IMR-90 (cell line): ENCODE measurements at regions not wholly inside any gene's neighbourhood (a gene's known extent, or its start where the extent isn't known, plus 50 kb on each side); places are given as distances from the start of the nearest gene placed in this dataset.
A peak's percentile ranks its signal among the peaks of the same experiment; 100 is the strongest.

Experiments
- ATAC-seq: fragments of 200-7000 bp; cut with Tn5 transposase; 2 replicates; pipeline ENCODE4 v1.9.1; 2020; ENCODE audit warnings: low read depth, mild to moderate bottlenecking, moderate library complexity
- BruUV-seq: library from RNA; stranded (reverse); fragments of 400-500 nt; replicated peaks from 2 replicates; lab custom pipeline; 2021; lab: Mats Ljungman, UMichigan
- CTCF ChIA-PET: fragments of 300-600 bp; formaldehyde crosslinking; extraction: SDS; loops from one replicate; lab custom pipeline; 2021; ENCODE audit warnings: antibody characterized with exemption; lab: Yijun Ruan, JAX
- POLR2A ChIA-PET: fragments of 300-600 bp; sonication (Branson Sonifier 250); formaldehyde crosslinking; loops from one replicate; lab custom pipeline; 2022; ENCODE audit warnings: antibody characterized with exemption; ENCODE audit not compliant: unreplicated experiment; lab: Charles Lee
- DNase-seq: peaks from one replicate; pipeline ENCODE4 v3.0.0; 2013
- H2AFZ ChIP-seq: replicated peaks from 2 replicates; pipeline ENCODE3; 2013; ENCODE audit warnings: low read length, mild to moderate bottlenecking; ENCODE audit not compliant: poor library complexity
- H2AK5ac ChIP-seq: 2 replicates; pipeline ENCODE4 v1.6.1; 2013; ENCODE audit warnings: low read depth, low read length, inconsistent platforms
- H2AK9ac ChIP-seq: replicated peaks from 2 replicates; pipeline ENCODE3; 2013; ENCODE audit warnings: mild to moderate bottlenecking, low read depth, low read length, moderate library complexity; ENCODE audit not compliant: poor library complexity
- H2BK120ac ChIP-seq: 2 replicates; pipeline ENCODE4 v1.6.1; 2013; ENCODE audit warnings: low read depth, low read length, inconsistent platforms
- H2BK15ac ChIP-seq: 3 replicates; pipeline ENCODE4 v1.6.1; 2013; ENCODE audit warnings: low read depth, low read length, inconsistent platforms
- H2BK20ac ChIP-seq: 2 replicates; pipeline ENCODE4 v1.6.1; 2013; ENCODE audit warnings: low read depth, mild to moderate bottlenecking, inconsistent platforms, low read length, moderate library complexity
- H2BK5ac ChIP-seq: 2 replicates; pipeline ENCODE4 v1.6.1; 2013; ENCODE audit warnings: mild to moderate bottlenecking, low read depth, low read length, inconsistent platforms; ENCODE audit not compliant: poor library complexity, severe bottlenecking
- H3K14ac ChIP-seq: replicated peaks from 2 replicates; pipeline ENCODE4 v1.6.1; 2013; ENCODE audit warnings: low read depth, low read length, inconsistent platforms
- H3K18ac ChIP-seq: 2 replicates; pipeline ENCODE4 v1.6.1; 2013; ENCODE audit warnings: low read depth, low read length, control low read depth
- H3K23ac ChIP-seq: 2 replicates; pipeline ENCODE4 v1.6.1; 2013; ENCODE audit warnings: low read depth, low read length, inconsistent platforms
- H3K27ac ChIP-seq: 2 replicates; pipeline ENCODE4 v1.5.1; 2013; ENCODE audit warnings: mild to moderate bottlenecking, control low read depth, low read length; ENCODE audit not compliant: insufficient read depth
- H3K27me3 ChIP-seq: 2 replicates; pipeline ENCODE4 v1.6.1; 2013; ENCODE audit warnings: low read length; ENCODE audit not compliant: control insufficient read depth, insufficient read depth
- H3K36me3 ChIP-seq: 2 replicates; pipeline ENCODE4 v1.6.1; 2013; ENCODE audit warnings: low read length, mixed read lengths; ENCODE audit not compliant: control insufficient read depth, insufficient read depth
- H3K4ac ChIP-seq: 2 replicates; pipeline ENCODE4 v1.6.1; 2013; ENCODE audit warnings: low read depth, low read length, inconsistent platforms
- H3K4me1 ChIP-seq: 2 replicates; pipeline ENCODE4 v1.6.1; 2013; ENCODE audit warnings: low read length, mixed read lengths; ENCODE audit not compliant: control insufficient read depth, insufficient read depth
- H3K4me2 ChIP-seq: 2 replicates; pipeline ENCODE4 v1.6.1; 2013; ENCODE audit warnings: low read depth, mild to moderate bottlenecking, control low read depth, low read length, moderate library complexity
- H3K4me3 ChIP-seq: 2 replicates; pipeline ENCODE4 v1.5.1; 2013; ENCODE audit warnings: low read depth, mild to moderate bottlenecking, control low read depth, low read length, moderate library complexity; ENCODE audit not compliant: insufficient read depth
- H3K56ac ChIP-seq: 2 replicates; pipeline ENCODE4 v1.6.1; 2013; ENCODE audit warnings: low read length, inconsistent platforms; ENCODE audit not compliant: insufficient read depth; ENCODE audit errors: extremely low read depth
- H3K79me1 ChIP-seq, 2 experiments: 2 replicates each; pipeline ENCODE4 v1.6.1; 2013; ENCODE audit warnings: low read length in 2 of 2, inconsistent platforms in 1 of 2, low read depth in 1 of 2
- H3K9ac ChIP-seq: 2 replicates; pipeline ENCODE4 v1.6.1; 2013; ENCODE audit warnings: low read depth, low read length, control low read depth
- H3K9me1 ChIP-seq: 2 replicates; pipeline ENCODE4 v1.6.1; 2013; ENCODE audit warnings: low read length, inconsistent platforms; ENCODE audit not compliant: insufficient read depth
- H3K9me3 ChIP-seq: 2 replicates; pipeline ENCODE4 v1.6.1; 2013; ENCODE audit warnings: low read length; ENCODE audit not compliant: control insufficient read depth, insufficient read depth
- H4K20me1 ChIP-seq: 2 replicates; pipeline ENCODE4 v1.6.1; 2013; ENCODE audit warnings: low read length, inconsistent platforms; ENCODE audit not compliant: insufficient read depth
- H4K5ac ChIP-seq: 2 replicates; pipeline ENCODE4 v1.6.1; 2013; ENCODE audit warnings: mild to moderate bottlenecking, low read depth, low read length, control low read depth
- H4K8ac ChIP-seq, 2 experiments: 2 replicates each; pipeline ENCODE4 v1.6.1; 2013; ENCODE audit warnings: low read depth in 2 of 2, low read length in 2 of 2, control low read depth in 1 of 2, inconsistent platforms in 1 of 2
- H4K91ac ChIP-seq: 2 replicates; pipeline ENCODE4 v1.6.1; 2013; ENCODE audit warnings: low read depth, low read length, inconsistent platforms; ENCODE audit not compliant: insufficient read depth
- FOS ChIP-seq: fragments of 150-350 bp; IDR thresholded peaks from 2 replicates; pipeline ENCODE4 v1.6.1; 2016; ENCODE audit warnings: low read depth, low read length
- WGBS, 2 experiments: methylation state at CpG; one replicate each; pipeline versions ENCODE4 v1.1.5 to v1.1.7; 2013; ENCODE audit warnings: missing lambda C conversion rate in 2 of 2; ENCODE audit not compliant: insufficient read length in 1 of 2; ENCODE audit errors: extremely low coverage in 2 of 2; 5-methylcytosine and 5-hydroxymethylcytosine counted together
- dilution Hi-C: fragments of 300-500 bp; cut with HindIII; formaldehyde crosslinking; loops from one replicate; pipeline ENCODE4 v1.14.3; 2018; ENCODE audit warnings: low sequenced_read_pairs; ENCODE audit not compliant: unreplicated experiment
- in situ Hi-C: fragments of 300-500 bp; cut with MboI; formaldehyde crosslinking; loops from 3 replicates; pipeline ENCODE4 v1.14.3; 2019; ENCODE audit warnings: low sequenced_read_pairs, inconsistent platforms, mixed read lengths
- intact Hi-C: fragments of 100-400 bp; cut with micrococcal nuclease; formaldehyde crosslinking; loops from 2 replicates; pipeline ENCODE4 v1.10.0; 2022
- TF ChIP-seq, protein P1 (sequence below): fragments of 150-350 bp; IDR thresholded peaks from 2 replicates; pipeline ENCODE4 v1.6.1; 2017; ENCODE audit warnings: mild to moderate bottlenecking, antibody characterized with exemption, low read length, low read depth

DNA sequence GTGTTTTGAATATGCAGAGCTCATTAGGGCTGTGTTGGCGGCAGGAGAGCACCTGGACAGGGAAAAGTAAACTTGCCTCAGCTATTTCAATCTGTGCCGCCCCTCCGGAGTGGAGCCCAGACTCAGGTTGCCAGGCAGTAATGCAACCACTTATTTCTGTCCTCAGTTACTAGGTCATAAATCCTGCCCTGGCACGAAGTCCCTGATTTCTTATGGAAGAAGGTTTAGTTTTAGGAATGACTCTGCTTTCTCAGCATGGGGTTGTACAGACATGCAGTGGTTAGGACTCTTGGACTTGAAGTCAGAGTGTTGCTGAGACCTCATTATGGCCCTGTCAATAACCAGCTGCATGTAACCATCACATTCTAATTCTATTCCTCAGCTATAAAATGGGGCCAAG is 98.3 kb upstream of the FGGY start:
- Histone ChIP-seq H2AK5ac (no peak overlapping the region), H2BK120ac (no peak overlapping the region), H3K4me1 (no peaks in the 10 kb centered on the region), H3K27ac (no peak overlapping the region), H2BK5ac (no peak overlapping the region), H3K9me3 (peaks cover 1% of the 10 kb centered on the region), H4K5ac (no peak overlapping the region), H3K4ac (no peak overlapping the region), H2BK15ac (no peak overlapping the region), H3K27me3 (no peaks in the 10 kb centered on the region), H3K14ac (no peak overlapping the region), H3K56ac (no peak overlapping the region), H3K23ac (no peak overlapping the region), H3K4me3 (no peak overlapping the region), H4K8ac (no peak overlapping the region), H3K9me1 (no peaks in the 10 kb centered on the region), H3K36me3 (no peaks in the 10 kb centered on the region), H2AK9ac (no peak overlapping the region), H3K9ac (no peak overlapping the region), H2BK20ac (no peak overlapping the region), H4K91ac (no peak overlapping the region), H3K79me1 (no peaks in the 10 kb centered on the region), H2AFZ (peak overlapping the region; percentile 23), H3K4me2 (no peak overlapping the region), H4K20me1 (no peaks in the 10 kb centered on the region), H3K18ac (no peak overlapping the region)
- BruUV-seq: no TSS peak
- ATAC-seq (no peak), DNase-seq (no peak)
- POLR2A ChIA-PET: no interaction called here
- dilution Hi-C loops (no loop called here), in situ Hi-C loops (no loop called here), intact Hi-C loops (no loop called here)
- WGBS, 2 experiments: 67% methylated on average over 2 of the region's 4 CpGs; no CpG with 5 or more reads in 1 of the 2 experiments
- CTCF ChIA-PET: no interaction called here
- TF ChIP-seq, protein P1, sequence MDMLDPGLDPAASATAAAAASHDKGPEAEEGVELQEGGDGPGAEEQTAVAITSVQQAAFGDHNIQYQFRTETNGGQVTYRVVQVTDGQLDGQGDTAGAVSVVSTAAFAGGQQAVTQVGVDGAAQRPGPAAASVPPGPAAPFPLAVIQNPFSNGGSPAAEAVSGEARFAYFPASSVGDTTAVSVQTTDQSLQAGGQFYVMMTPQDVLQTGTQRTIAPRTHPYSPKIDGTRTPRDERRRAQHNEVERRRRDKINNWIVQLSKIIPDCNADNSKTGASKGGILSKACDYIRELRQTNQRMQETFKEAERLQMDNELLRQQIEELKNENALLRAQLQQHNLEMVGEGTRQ: no peak
- no peak for TF ChIP-seq FOS
